GM12875 (cell line): ENCODE measurements at regions not wholly inside any gene's neighbourhood (a gene's known extent, or its start where the extent isn't known, plus 50 kb on each side); places are given as distances from the start of the nearest gene placed in this dataset.
"Not testable (repeated sequence)": the region's sequence is repeated elsewhere in the genome, so short reads cannot be mapped to it uniquely, and the experiment has no call there.

ENCODE experiments used
- H3K4me3 ChIP-seq: one replicate; pipeline ENCODE4 v1.5.1; 2011; ENCODE audit warnings: low read depth, low read length, control low read depth
- CTCF ChIP-seq: IDR thresholded peaks from 2 replicates; pipeline ENCODE4 v1.5.1; 2011; ENCODE audit warnings: low read depth, mild to moderate bottlenecking, control low read depth, inconsistent platforms, low read length, moderate library complexity, borderline replicate concordance; ENCODE audit not compliant: insufficient read depth

GRCh38 chr3:137325170-137325569 lies 367.4 kb downstream of the IL20RB start:
- H3K4me3 ChIP-seq = no peak overlapping the region
- no peak for TF ChIP-seq CTCF

- TF ChIP-seq CTCF = no peak
Measured at GRCh38 chr3:137325934-137326333, 368.2 kb downstream of the IL20RB start.

DNA sequence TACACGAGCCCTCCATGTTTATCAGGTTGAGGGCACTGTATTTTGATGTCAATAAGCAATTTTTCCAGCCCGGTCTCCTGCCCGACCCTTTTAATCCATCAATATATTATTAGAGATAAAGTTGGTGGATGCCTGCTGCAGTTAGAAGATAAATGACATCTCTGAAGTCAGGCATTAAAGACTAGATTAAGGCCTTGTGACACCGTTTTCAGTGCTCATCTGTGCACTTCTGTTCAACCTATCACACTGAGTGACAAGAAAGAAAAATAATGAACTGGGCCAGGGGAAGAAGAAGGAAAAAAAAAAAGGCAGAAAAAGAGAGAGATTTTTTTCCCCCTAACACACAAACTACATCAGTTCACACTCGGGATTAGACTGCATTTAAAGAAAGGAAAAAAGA lies 371.8 kb downstream of the IL20RB start:
- TF ChIP-seq CTCF = no peak

More at GRCh38 chr3:137325934-137326333, 368.2 kb downstream of the IL20RB start:
- no peak overlapping the region for H3K4me3 ChIP-seq

DNA sequence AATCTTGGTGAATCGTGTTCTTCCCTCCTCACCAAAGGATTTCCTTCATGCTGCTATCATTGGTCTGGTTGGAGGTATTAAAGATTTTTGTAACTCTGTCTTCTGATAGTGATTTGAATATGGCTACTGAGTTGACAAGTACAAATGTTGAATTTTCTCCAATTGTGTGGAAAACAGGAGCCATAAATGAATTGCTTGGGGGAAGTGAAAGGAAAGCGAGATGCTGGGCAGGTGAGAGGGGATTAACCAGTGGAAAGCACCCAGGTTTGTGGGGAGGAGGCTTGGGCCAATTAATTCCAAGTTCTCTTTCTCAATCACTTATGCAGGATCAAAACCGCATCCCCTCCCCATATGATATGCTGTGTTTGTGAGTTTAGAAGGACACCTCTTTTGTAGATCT lies 372.5 kb downstream of the IL20RB start:
- TF ChIP-seq CTCF = no peak
- no peak overlapping the region for H3K4me3 ChIP-seq

More for the DNA sequence above, 371.8 kb downstream of the IL20RB start:
- H3K4me3 ChIP-seq = no peak overlapping the region

DNA sequence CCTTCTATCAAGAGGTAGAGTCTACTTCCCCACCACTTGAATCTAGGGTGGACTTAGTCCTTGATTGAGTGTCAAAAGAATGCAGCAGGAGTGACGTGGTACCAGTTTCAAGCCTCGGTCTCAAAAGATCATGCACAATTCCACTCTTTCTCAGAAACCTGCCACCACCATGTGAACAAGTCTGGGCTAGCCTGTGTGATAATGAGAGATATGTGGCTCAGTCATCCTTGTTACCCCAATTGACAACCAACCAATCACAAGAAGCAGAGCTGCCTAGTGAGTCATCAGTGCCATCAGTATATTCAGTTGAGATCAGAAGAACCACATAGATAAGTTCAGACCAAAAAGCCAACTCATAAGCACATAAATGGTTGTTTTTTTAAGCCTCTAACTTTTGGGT lies 374.5 kb downstream of the IL20RB start:
- H3K4me3 ChIP-seq = no peak overlapping the region
- TF ChIP-seq CTCF = no peak

GRCh38 chr3:137335478-137335877 lies 377.7 kb downstream of the IL20RB start:
- no peak overlapping the region for H3K4me3 ChIP-seq
- no peak for TF ChIP-seq CTCF

GRCh38 chr3:137338400-137338799 lies 380.6 kb downstream of the IL20RB start:
- H3K4me3 ChIP-seq = not testable (repeated sequence)

DNA sequence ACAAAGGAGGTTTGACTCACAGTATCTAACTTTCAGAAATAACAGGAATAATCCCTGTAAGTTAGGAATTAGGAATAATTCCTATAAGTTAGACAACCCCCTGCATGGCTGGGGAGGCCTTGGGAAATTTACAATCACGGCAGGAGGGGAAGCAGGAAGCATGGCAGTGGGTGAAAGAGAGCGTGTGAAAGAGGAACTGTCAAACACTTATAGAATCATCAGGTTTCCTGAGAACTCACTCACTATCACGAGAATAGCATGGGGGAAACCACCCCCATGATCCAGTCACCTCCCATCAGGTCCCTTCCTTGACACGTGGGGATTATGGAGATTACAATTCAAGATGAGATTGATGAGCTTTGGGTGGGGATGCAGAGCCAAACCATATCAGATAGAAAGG lies 385.5 kb downstream of the IL20RB start:
- TF ChIP-seq CTCF = no peak
- H3K4me3 ChIP-seq = no peak overlapping the region
